GM21360 (cell line): ENCODE measurements at regions not wholly inside any gene's neighbourhood (a gene's known extent, or its start where the extent isn't known, plus 50 kb on each side); places are given as distances from the start of the nearest gene placed in this dataset.

ENCODE experiments used
- ATAC-seq: cut with Tn5 transposase; IDR thresholded peaks from one replicate; pipeline ENCODE4 v1.9.1; 2021; ENCODE audit warnings: mild to moderate bottlenecking, moderate library complexity; ENCODE audit not compliant: unreplicated experiment

GRCh38 chr10:90642136-90642535, 215.7 kb downstream of the HTR7 start:
- ATAC-seq = no peak

GRCh38 chr10:90642650-90643049, 215.2 kb downstream of the HTR7 start:
- ATAC-seq = no peak

- ATAC-seq = no peak
Measured at GRCh38 chr10:90644165-90644564, 213.7 kb downstream of the HTR7 start.

- no peak for ATAC-seq
Measured at GRCh38 chr10:90650858-90651257, 207.0 kb downstream of the HTR7 start.

- ATAC-seq = no peak
Measured at GRCh38 chr10:90652519-90652918, 205.3 kb downstream of the HTR7 start.

GRCh38 chr10:90658791-90659190, 199.0 kb downstream of the HTR7 start:
- ATAC-seq = no peak

GRCh38 chr10:90665905-90666662, 191.8 kb downstream of the HTR7 start:
- ATAC-seq = no peak

- ATAC-seq = no peak
Measured at GRCh38 chr10:90674461-90674860, 183.4 kb downstream of the HTR7 start.

GRCh38 chr10:90674928-90675327, 182.9 kb downstream of the HTR7 start:
- no peak for ATAC-seq

GRCh38 chr10:90675621-90676020, 182.2 kb downstream of the HTR7 start:
- ATAC-seq = no peak
